ENCODE measurements at regions not wholly inside any gene's neighbourhood (a gene's known extent, or its start where the extent isn't known, plus 50 kb on each side); places are given as distances from the start of the nearest gene placed in this dataset.

GRCh38 chr2:184507254-184507653 lies 91.1 kb upstream of the ZNF804A start:
- TF ChIP-seq EZH2 (IDR thresholded peaks at IDR 0.05; ENCODE audit: insufficient read depth, poor library complexity, severe bottlenecking), result no peak
- no peak for TF ChIP-seq EZH2phosphoT487 (IDR thresholded peaks at IDR 0.05; ENCODE audit: insufficient read depth, low read depth)

Data from GM23248 (cell line).